Vagina (tissue), 2 donors: ENCODE measurements at regions not wholly inside any gene's neighbourhood (a gene's known extent, or its start where the extent isn't known, plus 50 kb on each side); places are given as distances from the start of the nearest gene placed in this dataset.

Experiments
- DNase-seq, 2 donors: peaks; one replicate each; pipeline ENCODE4 v3.0.0-alpha.2; 2017; ENCODE audit errors: extremely low spot score in 2 of 2
- H3K27ac ChIP-seq: fragments of 200-600 bp; sonication (generic); one replicate; pipeline ENCODE4 v1.5.1; 2019
- H3K27me3 ChIP-seq: fragments of 200-600 bp; sonication (generic); one replicate; pipeline ENCODE4 v1.5.1; 2019
- H3K36me3 ChIP-seq, 2 donors: fragments of 200-600 bp; sonication (generic); one replicate each; pipeline ENCODE4 v1.5.1; 2017 to 2019
- H3K4me1 ChIP-seq: fragments of 200-600 bp; sonication (generic); one replicate; pipeline ENCODE4 v1.5.1; 2019
- H3K4me3 ChIP-seq, 2 donors: fragments of 200-600 bp; sonication (generic); 1 replicate in 1 of 2; 2 replicates in 1 of 2; pipeline ENCODE4 v1.5.1; 2016 to 2019
- H3K9me3 ChIP-seq: fragments of 200-600 bp; sonication (generic); one replicate; pipeline ENCODE4 v1.5.1; 2019
- CTCF ChIP-seq, 3 experiments: fragments of 450-650 bp in 2 of 3; fragments of 200-600 bp in 1 of 3; sonication (generic) in 1 of 3; IDR thresholded peaks; one replicate each; pipeline ENCODE4 v1.5.1; 2017 to 2019; ENCODE audit warnings: antibody characterized with exemption in 3 of 3, mild to moderate bottlenecking in 2 of 3, moderate library complexity in 2 of 3
- POLR2A ChIP-seq, 2 donors: fragments of 450-650 bp; IDR thresholded peaks; one replicate each; pipeline ENCODE4 v1.6.1; 2017; ENCODE audit warnings: antibody characterized with exemption in 2 of 2, mild to moderate bottlenecking in 2 of 2, moderate library complexity in 2 of 2
- POLR2AphosphoS5 ChIP-seq, 2 donors: sonication (generic); formaldehyde crosslinking; IDR thresholded peaks; one replicate each; pipeline ENCODE4 v1.9.0; 2017; ENCODE audit warnings: antibody characterized with exemption in 2 of 2, mild to moderate bottlenecking in 2 of 2, low read depth in 1 of 2; ENCODE audit not compliant: insufficient read depth in 1 of 2
- intact Hi-C: fragments of 100-400 bp; cut with DNase I; formaldehyde crosslinking; loops from one replicate; pipeline ENCODE4 v1.15.1; 2023

GRCh38 chr3:113084777-113085176, 94.0 kb downstream of the GTPBP8 start:
- Histone ChIP-seq H3K27me3 (no peaks in the 10 kb centered on the region), H3K9me3 (no peaks in the 10 kb centered on the region), H3K27ac (no peak overlapping the region), H3K4me1 (no peaks in the 10 kb centered on the region), H3K36me3 (no peaks in the 10 kb centered on the region), H3K4me3 (no peak overlapping the region)
- peak in 1 of 2 donors; percentile 85 for DNase-seq
- TF ChIP-seq POLR2A (IDR thresholded peaks at IDR 0.05) (no peak), POLR2AphosphoS5 (IDR thresholded peaks at IDR 0.05; ENCODE audit: insufficient read depth in 1 of 2, low read depth in 1 of 2) (no peak), CTCF (IDR thresholded peaks at IDR 0.05) (no peak)
- intact Hi-C loops, result no loop called here

GRCh38 chr3:113086560-113087461, 96.0 kb downstream of the GTPBP8 start:
- Histone ChIP-seq H3K27me3 (no peaks in the 10 kb centered on the region), H3K36me3 (no peaks in the 10 kb centered on the region), H3K4me1 (no peaks in the 10 kb centered on the region), H3K27ac (no peak overlapping the region), H3K4me3 (no peak overlapping the region), H3K9me3 (no peaks in the 10 kb centered on the region)
- intact Hi-C loops, result no loop called here
- no peak for DNase-seq
- TF ChIP-seq POLR2A (IDR thresholded peaks at IDR 0.05), result no peak
- no peak for TF ChIP-seq CTCF (IDR thresholded peaks at IDR 0.05)
- no peak for TF ChIP-seq POLR2AphosphoS5 (IDR thresholded peaks at IDR 0.05; ENCODE audit: insufficient read depth in 1 of 2, low read depth in 1 of 2)

- Histone ChIP-seq H3K9me3 (no peaks in the 10 kb centered on the region), H3K36me3 (no peaks in the 10 kb centered on the region), H3K27me3 (no peaks in the 10 kb centered on the region), H3K27ac (no peak overlapping the region), H3K4me3 (no peak overlapping the region), H3K4me1 (no peaks in the 10 kb centered on the region)
- intact Hi-C loops, result no loop called here
- DNase-seq, result no peak
- TF ChIP-seq POLR2A (IDR thresholded peaks at IDR 0.05), result no peak
- no peak for TF ChIP-seq POLR2AphosphoS5 (IDR thresholded peaks at IDR 0.05; ENCODE audit: insufficient read depth in 1 of 2, low read depth in 1 of 2)
- no peak for TF ChIP-seq CTCF (IDR thresholded peaks at IDR 0.05)
Measured at GRCh38 chr3:113088616-113089015, 97.8 kb downstream of the GTPBP8 start.

GRCh38 chr3:113091417-113091816, 100.6 kb downstream of the GTPBP8 start:
- no peaks in the 10 kb centered on the region for H3K4me1 ChIP-seq
- DNase-seq, result no peak
- no peak overlapping the region for H3K4me3 ChIP-seq
- no peak overlapping the region for H3K27ac ChIP-seq
- H3K9me3 ChIP-seq, result no peaks in the 10 kb centered on the region
- no peaks in the 10 kb centered on the region for H3K36me3 ChIP-seq
- intact Hi-C loops, result no loop called here
- no peaks in the 10 kb centered on the region for H3K27me3 ChIP-seq
- TF ChIP-seq POLR2AphosphoS5 (IDR thresholded peaks at IDR 0.05; ENCODE audit: insufficient read depth in 1 of 2, low read depth in 1 of 2) (no peak), CTCF (IDR thresholded peaks at IDR 0.05) (no peak), POLR2A (IDR thresholded peaks at IDR 0.05) (no peak)

- H3K4me3 ChIP-seq, result no peak overlapping the region
- no peaks in the 10 kb centered on the region for H3K27me3 ChIP-seq
- no peak for DNase-seq
- no peaks in the 10 kb centered on the region for H3K36me3 ChIP-seq
- no peak overlapping the region for H3K27ac ChIP-seq
- intact Hi-C loops, result no loop called here
- TF ChIP-seq CTCF (IDR thresholded peaks at IDR 0.05) (no peak), POLR2A (IDR thresholded peaks at IDR 0.05) (no peak), POLR2AphosphoS5 (IDR thresholded peaks at IDR 0.05; ENCODE audit: insufficient read depth in 1 of 2, low read depth in 1 of 2) (no peak)
- H3K9me3 ChIP-seq, result no peaks in the 10 kb centered on the region
- no peaks in the 10 kb centered on the region for H3K4me1 ChIP-seq
Measured at GRCh38 chr3:113092746-113093145, 102.0 kb downstream of the GTPBP8 start.
